GM18499 (cell line): ENCODE measurements at regions not wholly inside any gene's neighbourhood (a gene's known extent, or its start where the extent isn't known, plus 50 kb on each side); places are given as distances from the start of the nearest gene placed in this dataset.

Source experiments
- ATAC-seq: cut with Tn5 transposase; IDR thresholded peaks from one replicate; pipeline ENCODE4 v1.9.1; 2021; ENCODE audit warnings: moderate number of reproducible peaks; ENCODE audit not compliant: insufficient read depth, unreplicated experiment

GRCh38 chrX:124963717-124964116, 356.0 kb upstream of the TEX13C start, which contains the start of gene TENM1:
Gene TENM1 (minus strand): TSS chrX:124963817.
- no peak for ATAC-seq

GRCh38 chrX:124975456-124975855, 344.2 kb upstream of the TEX13C start:
- ATAC-seq: no peak

GRCh38 chrX:124981420-124981819, 338.3 kb upstream of the TEX13C start:
- ATAC-seq: no peak

- no peak for ATAC-seq
Measured at GRCh38 chrX:124984140-124984813, 335.4 kb upstream of the TEX13C start.

- no peak for ATAC-seq
Measured at GRCh38 chrX:124986284-124986683, 333.4 kb upstream of the TEX13C start.

GRCh38 chrX:124993735-124994134, 325.9 kb upstream of the TEX13C start:
- no peak for ATAC-seq

GRCh38 chrX:124994404-124994803, 325.3 kb upstream of the TEX13C start:
- ATAC-seq: no peak

GRCh38 chrX:125003746-125004446, 315.8 kb upstream of the TEX13C start:
- ATAC-seq: no peak

- ATAC-seq: no peak
Measured at GRCh38 chrX:125004799-125005198, 314.9 kb upstream of the TEX13C start.

- ATAC-seq: no peak
Measured at GRCh38 chrX:125005863-125006262, 313.8 kb upstream of the TEX13C start.

GRCh38 chrX:125006704-125007103, 313.0 kb upstream of the TEX13C start:
- no peak for ATAC-seq

- ATAC-seq: no peak
Measured at GRCh38 chrX:125012585-125012984, 307.1 kb upstream of the TEX13C start.

- ATAC-seq: no peak
Measured at GRCh38 chrX:125029131-125029530, 290.5 kb upstream of the TEX13C start.
